Muscle of leg (tissue), 3 donors: ENCODE measurements at regions not wholly inside any gene's neighbourhood (a gene's known extent, or its start where the extent isn't known, plus 50 kb on each side); places are given as distances from the start of the nearest gene placed in this dataset.
"Not testable (repeated sequence)": the region's sequence is repeated elsewhere in the genome, so short reads cannot be mapped to it uniquely, and the experiment has no call there.

Experiments
- DNase-seq: peaks from one replicate; pipeline ENCODE4 v3.0.0; 2013
- H3K27ac ChIP-seq: one replicate; pipeline ENCODE4 v1.5.1; 2013; ENCODE audit warnings: mild to moderate bottlenecking, low read length, control low read depth
- H3K27me3 ChIP-seq: one replicate; pipeline ENCODE4 v1.6.1; 2013; ENCODE audit warnings: low read length; ENCODE audit not compliant: control insufficient read depth, insufficient read depth
- H3K36me3 ChIP-seq: one replicate; pipeline ENCODE4 v1.6.1; 2013; ENCODE audit warnings: low read length; ENCODE audit not compliant: control insufficient read depth, insufficient read depth
- H3K4me1 ChIP-seq: one replicate; pipeline ENCODE4 v1.6.1; 2013; ENCODE audit warnings: low read length; ENCODE audit not compliant: control insufficient read depth, insufficient read depth
- H3K4me3 ChIP-seq: one replicate; pipeline ENCODE4 v1.5.1; 2013; ENCODE audit warnings: low read length, control low read depth
- H3K9me3 ChIP-seq: replicated peaks from 2 replicates; pipeline ENCODE4 v1.6.1; 2013; ENCODE audit warnings: low read depth, low read length; ENCODE audit not compliant: control insufficient read depth
- WGBS: methylation state at CpG from one replicate; pipeline ENCODE4 v1.1.5; 2013; ENCODE audit warnings: missing lambda C conversion rate; ENCODE audit not compliant: insufficient coverage; 5-methylcytosine and 5-hydroxymethylcytosine counted together

DNA sequence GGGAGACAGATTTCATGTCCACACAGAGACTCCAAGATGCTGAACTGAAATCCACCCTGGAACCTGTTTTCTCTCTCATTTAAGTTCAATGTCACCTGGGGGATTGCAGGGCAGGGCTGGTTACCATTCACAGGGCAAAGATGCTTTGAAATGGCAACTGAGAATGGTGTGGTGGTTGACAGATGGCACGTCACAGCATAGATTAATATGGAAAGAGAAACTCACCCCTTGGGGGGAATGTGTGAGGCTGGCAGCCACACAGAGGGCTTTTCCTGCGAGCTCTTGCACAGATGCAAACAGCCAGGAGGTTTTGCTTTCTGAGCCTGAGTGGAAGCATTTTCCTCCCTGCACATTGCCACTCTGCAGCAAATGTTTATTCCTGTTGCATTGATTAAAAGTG lies 167.3 kb upstream of the OSBPL11 start:
- H3K4me1 ChIP-seq, H3K9me3 ChIP-seq, DNase-seq, H3K4me3 ChIP-seq, H3K36me3 ChIP-seq, H3K27ac ChIP-seq: not testable (repeated sequence)
- peaks cover 23% of the 10 kb centered on the region for H3K27me3 ChIP-seq
- WGBS: no CpG with 5 or more reads among the region's 2 CpGs

DNA sequence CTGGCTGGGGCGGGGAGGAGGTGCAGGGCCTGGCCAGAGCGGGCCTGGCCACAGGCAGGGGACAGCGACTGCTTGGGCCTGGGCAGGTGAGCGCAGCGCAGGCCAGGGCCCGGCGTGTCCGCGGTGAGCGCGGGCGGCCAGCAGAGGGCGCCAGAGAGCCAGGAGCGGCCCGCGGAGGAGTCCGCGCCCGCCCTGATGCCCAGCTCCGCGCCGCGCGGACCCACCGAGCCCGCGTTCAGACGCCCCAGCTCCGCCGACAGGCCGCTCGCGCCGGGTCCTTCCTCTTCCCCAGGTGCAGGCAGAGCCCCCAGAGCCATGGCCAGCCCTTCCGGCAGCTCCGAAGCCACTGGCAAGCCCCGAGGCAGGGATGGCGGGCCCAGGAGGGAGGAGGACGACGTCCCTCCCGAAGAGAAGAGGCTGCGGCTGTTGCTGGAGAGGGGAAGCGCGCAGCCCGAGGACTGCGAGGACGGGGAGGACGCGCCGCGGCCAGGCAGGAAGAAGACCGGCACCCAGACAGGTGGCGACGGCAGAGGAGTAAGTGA lies 171.1 kb upstream of the OSBPL11 start:
- H3K4me3 ChIP-seq: peak overlapping the region; percentile 40
- DNase-seq: peak; percentile 54
- not testable (repeated sequence) for H3K9me3 ChIP-seq, H3K36me3 ChIP-seq, H3K4me1 ChIP-seq, H3K27ac ChIP-seq
- H3K27me3 ChIP-seq: peaks cover 27% of the 10 kb centered on the region
- WGBS: under 1% methylated on average over 25 of the region's 54 CpGs

DNA sequence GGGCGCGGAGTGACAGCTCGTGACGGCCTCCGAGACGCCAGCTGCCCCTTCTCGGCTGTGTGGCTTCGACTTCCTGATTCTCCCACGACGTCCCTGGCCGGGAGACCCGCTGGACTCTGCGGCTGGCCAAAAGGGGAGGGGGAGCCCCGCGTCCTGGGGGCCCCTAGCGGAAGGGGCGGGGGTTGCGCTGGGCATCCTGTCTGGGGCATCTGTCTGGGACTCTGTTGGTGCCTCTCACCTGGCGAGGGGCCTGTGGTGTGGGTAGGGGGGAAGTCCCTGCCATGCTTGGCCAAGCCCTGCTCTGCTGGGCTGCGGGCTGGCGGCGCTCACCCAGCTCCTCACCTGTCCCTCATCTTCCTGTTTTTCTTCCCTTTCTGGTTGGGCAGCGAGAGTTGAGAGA lies 171.6 kb upstream of the OSBPL11 start:
- peaks cover 27% of the 10 kb centered on the region for H3K27me3 ChIP-seq
- H3K36me3 ChIP-seq, DNase-seq, H3K27ac ChIP-seq, H3K9me3 ChIP-seq, H3K4me1 ChIP-seq: not testable (repeated sequence)
- 0% methylated on average over 6 of the region's 23 CpGs for WGBS
- peak overlapping the region; percentile 40 for H3K4me3 ChIP-seq

DNA sequence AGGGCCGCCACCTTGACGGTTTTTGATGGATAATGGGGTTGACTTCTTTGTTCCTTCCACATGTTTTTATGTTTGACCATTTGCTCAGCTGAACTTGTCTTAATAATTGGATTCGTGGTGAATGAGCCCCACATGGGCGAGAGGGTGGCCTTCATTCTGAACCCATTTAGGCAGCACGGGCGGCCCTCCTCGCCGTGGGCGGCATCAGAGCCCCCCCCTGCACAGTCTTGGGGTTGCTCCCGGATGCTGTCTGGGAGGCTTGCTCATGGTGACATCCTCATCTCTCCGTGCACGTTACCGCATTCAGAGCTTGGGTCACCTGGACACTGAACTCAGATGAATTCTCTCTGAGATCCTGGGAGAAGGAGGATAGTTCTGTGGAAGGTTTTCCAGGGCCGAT lies 172.3 kb upstream of the OSBPL11 start:
- Histone ChIP-seq H3K27ac (no peak overlapping the region), H3K9me3 (no peaks in the 10 kb centered on the region), H3K4me1 (peaks cover 4% of the 10 kb centered on the region), H3K4me3 (no peak overlapping the region), H3K36me3 (no peaks in the 10 kb centered on the region), H3K27me3 (peaks cover 27% of the 10 kb centered on the region)
- 92% methylated on average over 8 of the region's 14 CpGs for WGBS
- no peak for DNase-seq

DNA sequence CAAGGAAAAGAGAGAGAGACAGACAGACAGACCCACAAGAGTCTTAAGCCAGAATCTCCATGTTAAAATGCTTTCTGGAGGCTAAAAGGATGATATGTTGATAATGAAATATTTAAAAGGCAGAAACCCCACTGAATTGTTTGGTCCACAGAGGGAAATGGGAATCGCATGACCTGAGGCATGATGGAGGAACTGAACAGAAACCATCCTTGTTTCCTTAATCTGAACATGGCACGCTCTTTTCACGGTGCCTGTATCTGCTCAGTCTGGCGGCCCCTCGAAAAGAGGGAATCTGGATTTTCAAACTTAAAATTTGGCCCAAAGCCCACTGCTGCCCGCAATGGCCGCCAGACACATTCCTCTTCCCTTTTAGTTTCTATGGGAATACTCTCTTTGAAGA lies 173.5 kb upstream of the OSBPL11 start:
- not testable (repeated sequence) for H3K4me3 ChIP-seq, H3K9me3 ChIP-seq, H3K27ac ChIP-seq, H3K4me1 ChIP-seq, H3K36me3 ChIP-seq, DNase-seq
- peaks cover 27% of the 10 kb centered on the region for H3K27me3 ChIP-seq
- 80% methylated on average over 1 of the region's 7 CpGs for WGBS

- not testable (repeated sequence) for DNase-seq, H3K4me1 ChIP-seq, H3K9me3 ChIP-seq, H3K4me3 ChIP-seq, H3K27ac ChIP-seq, H3K36me3 ChIP-seq
- peaks cover 11% of the 10 kb centered on the region for H3K27me3 ChIP-seq
- 83% methylated on average over 8 of the region's 13 CpGs for WGBS
Measured at GRCh38 chr3:125771506-125771905, 176.2 kb upstream of the OSBPL11 start.

- WGBS: no CpG with 5 or more reads among the region's 7 CpGs
- not testable (repeated sequence) for H3K27ac ChIP-seq, DNase-seq, H3K36me3 ChIP-seq, H3K4me3 ChIP-seq, H3K27me3 ChIP-seq, H3K4me1 ChIP-seq, H3K9me3 ChIP-seq
Measured at GRCh38 chr3:125774433-125775034, 179.2 kb upstream of the OSBPL11 start.

- H3K27me3 ChIP-seq, H3K4me1 ChIP-seq, H3K27ac ChIP-seq, H3K9me3 ChIP-seq, H3K36me3 ChIP-seq, DNase-seq, H3K4me3 ChIP-seq: not testable (repeated sequence)
- WGBS: no CpG with 5 or more reads among the region's 3 CpGs
Measured at GRCh38 chr3:125775106-125775505, 179.8 kb upstream of the OSBPL11 start.

- not testable (repeated sequence) for H3K27me3 ChIP-seq, H3K27ac ChIP-seq, H3K36me3 ChIP-seq, H3K4me1 ChIP-seq, H3K9me3 ChIP-seq, DNase-seq, H3K4me3 ChIP-seq
- 80% methylated on average over 1 of the region's 7 CpGs for WGBS
Measured at GRCh38 chr3:125775606-125776294, 180.5 kb upstream of the OSBPL11 start.

- H3K36me3 ChIP-seq, H3K27me3 ChIP-seq, H3K27ac ChIP-seq, H3K4me3 ChIP-seq, DNase-seq, H3K9me3 ChIP-seq, H3K4me1 ChIP-seq: not testable (repeated sequence)
- no CpG with 5 or more reads among the region's 1 CpG for WGBS
Measured at GRCh38 chr3:125779276-125779675, 184.0 kb upstream of the OSBPL11 start.
